Adrenal gland (tissue), 9 donors: ENCODE measurements at regions not wholly inside any gene's neighbourhood (a gene's known extent, or its start where the extent isn't known, plus 50 kb on each side); places are given as distances from the start of the nearest gene placed in this dataset.

ENCODE experiments used
- DNase-seq, 7 donors: peaks; one replicate each; pipeline ENCODE4 v3.0.0-alpha.2; 2019 to 2020
- H3K27ac ChIP-seq, 5 donors: fragments of 200-600 bp; sonication (generic) in 4 of 5; 1 replicate in 3 of 5; 2 replicates in 2 of 5; pipeline versions ENCODE4 v1.5.1 to v1.8.0; 2016 to 2020; ENCODE audit warnings: mild to moderate bottlenecking in 1 of 5
- H3K27me3 ChIP-seq: fragments of 200-600 bp; 2 replicates; pipeline ENCODE4 v1.8.0; 2021
- H3K36me3 ChIP-seq, 2 donors: fragments of 200-600 bp; replicated peaks in 1 of 2; 1 replicate in 1 of 2; 2 replicates in 1 of 2; pipeline versions ENCODE4 v1.5.1 to v1.8.0; 2018 to 2022
- H3K4me1 ChIP-seq, 2 donors: fragments of 200-600 bp; replicated peaks in 1 of 2; 1 replicate in 1 of 2; 2 replicates in 1 of 2; pipeline versions ENCODE4 v1.5.1 to v1.8.0; 2018 to 2021
- H3K4me3 ChIP-seq, 4 donors: fragments of 200-600 bp; sonication (generic) in 3 of 4; one replicate each; pipeline ENCODE4 v1.5.1; 2016 to 2018
- H3K9me3 ChIP-seq, 3 donors: fragments of 200-600 bp; sonication (generic) in 1 of 3; replicated peaks in 1 of 3; 1 replicate in 2 of 3; 2 replicates in 1 of 3; pipeline versions ENCODE4 v1.5.1 to v1.8.0; 2016 to 2021
- POLR2A ChIP-seq, 2 donors: fragments of 450-650 bp; IDR thresholded peaks; one replicate each; pipeline ENCODE4 v1.6.1; 2017; ENCODE audit warnings: antibody characterized with exemption in 2 of 2, mild to moderate bottlenecking in 2 of 2, moderate library complexity in 1 of 2
- WGBS, 4 donors: extraction: QIAGEN DNeasy Blood & Tissue Kit in 2 of 4; methylation state at CpG; one replicate each; pipeline versions ENCODE4 v1.1.5 to v1.1.7; 2013 to 2017; 5-methylcytosine and 5-hydroxymethylcytosine counted together
- intact Hi-C, 2 donors: fragments of 100-400 bp; cut with DNase I; formaldehyde crosslinking; loops; one replicate each; pipeline versions ENCODE4 v1.14.1 to v1.15.0; 2022 to 2023
- TF ChIP-seq, protein P1 (sequence below), 6 experiments: fragments of 450-650 bp in 4 of 6; fragments of 200-600 bp in 2 of 6; sonication (generic) in 1 of 6; IDR thresholded peaks; 1 replicate in 5 of 6; 2 replicates in 1 of 6; pipeline versions ENCODE4 v1.5.1 to v1.8.0; 2016 to 2021; ENCODE audit warnings: antibody characterized with exemption in 6 of 6, mild to moderate bottlenecking in 2 of 6, moderate library complexity in 1 of 6
- donor health status: healthy with polysubstance abuse.
- donor health status: Bipolar disorder and iron deficiency.
- donor health status: DM: yes; HTN: yes; CAD: no.
- donor health status: DM: no; HTN: no; CAD: no.
- donor health status: DM: no; HTN: no; CAD: no.

DNA sequence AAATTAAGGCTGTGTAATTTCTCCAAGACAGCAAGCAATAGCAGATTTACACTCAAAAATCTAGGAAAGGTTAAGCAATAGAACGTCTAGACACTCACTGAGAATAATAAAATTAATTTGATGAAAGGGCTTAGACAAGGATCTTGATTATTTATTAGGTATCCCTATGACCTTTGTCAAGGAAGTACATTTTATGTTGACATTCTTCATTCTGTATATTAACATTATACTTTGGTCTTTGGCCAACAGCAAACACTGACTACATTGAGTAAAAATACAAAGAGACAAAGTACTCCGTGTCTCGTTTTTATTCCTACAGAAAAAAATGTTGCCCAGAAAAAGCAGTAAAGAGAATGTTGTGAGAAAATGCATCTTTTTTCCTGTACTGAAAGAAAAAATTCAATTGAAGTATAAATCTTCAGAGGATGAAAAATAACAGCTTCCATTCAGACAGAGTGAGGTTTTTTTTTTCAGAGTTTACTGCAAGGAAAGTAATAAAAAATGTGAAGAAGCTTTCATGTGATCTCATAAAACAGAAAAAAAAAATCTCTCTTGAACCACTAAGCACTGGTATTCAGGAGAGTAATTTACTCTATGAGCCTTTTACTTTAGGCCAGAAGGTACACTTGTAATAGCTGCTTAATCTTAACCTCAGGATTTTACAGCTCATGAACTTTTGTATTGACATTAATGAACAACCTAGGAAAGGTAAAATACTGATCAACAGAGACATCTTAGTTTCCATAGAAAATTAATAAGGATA is 605.0 kb downstream of the FSCB start:
- Histone ChIP-seq H3K27me3 (no peaks in the 10 kb centered on the region), H3K27ac (no peak overlapping the region), H3K9me3 (no peaks in the 10 kb centered on the region), H3K36me3 (no peaks in the 10 kb centered on the region), H3K4me3 (no peak overlapping the region), H3K4me1 (no peaks in the 10 kb centered on the region)
- TF ChIP-seq POLR2A (IDR thresholded peaks at IDR 0.05): no peak
- TF ChIP-seq, protein P1, sequence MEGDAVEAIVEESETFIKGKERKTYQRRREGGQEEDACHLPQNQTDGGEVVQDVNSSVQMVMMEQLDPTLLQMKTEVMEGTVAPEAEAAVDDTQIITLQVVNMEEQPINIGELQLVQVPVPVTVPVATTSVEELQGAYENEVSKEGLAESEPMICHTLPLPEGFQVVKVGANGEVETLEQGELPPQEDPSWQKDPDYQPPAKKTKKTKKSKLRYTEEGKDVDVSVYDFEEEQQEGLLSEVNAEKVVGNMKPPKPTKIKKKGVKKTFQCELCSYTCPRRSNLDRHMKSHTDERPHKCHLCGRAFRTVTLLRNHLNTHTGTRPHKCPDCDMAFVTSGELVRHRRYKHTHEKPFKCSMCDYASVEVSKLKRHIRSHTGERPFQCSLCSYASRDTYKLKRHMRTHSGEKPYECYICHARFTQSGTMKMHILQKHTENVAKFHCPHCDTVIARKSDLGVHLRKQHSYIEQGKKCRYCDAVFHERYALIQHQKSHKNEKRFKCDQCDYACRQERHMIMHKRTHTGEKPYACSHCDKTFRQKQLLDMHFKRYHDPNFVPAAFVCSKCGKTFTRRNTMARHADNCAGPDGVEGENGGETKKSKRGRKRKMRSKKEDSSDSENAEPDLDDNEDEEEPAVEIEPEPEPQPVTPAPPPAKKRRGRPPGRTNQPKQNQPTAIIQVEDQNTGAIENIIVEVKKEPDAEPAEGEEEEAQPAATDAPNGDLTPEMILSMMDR (IDR thresholded peaks at IDR 0.05): no peak
- DNase-seq: no peak
- intact Hi-C loops: no loop called here
- 27 to 35% (median 33%) methylated on average over 3 of the region's 3 CpGs for WGBS, 4 donors

- no peaks in the 10 kb centered on the region for H3K27me3 ChIP-seq
- H3K36me3 ChIP-seq: no peaks in the 10 kb centered on the region
- intact Hi-C loops: no loop called here
- H3K4me3 ChIP-seq: no peak overlapping the region
- no peaks in the 10 kb centered on the region for H3K9me3 ChIP-seq
- 39 to 43% (median 40%) methylated on average over 2 of the region's 2 CpGs for WGBS, 4 donors
- no peak for DNase-seq
- H3K4me1 ChIP-seq: no peaks in the 10 kb centered on the region
- no peak for TF ChIP-seq POLR2A (IDR thresholded peaks at IDR 0.05)
- TF ChIP-seq, protein P1 (IDR thresholded peaks at IDR 0.05): no peak
- no peak overlapping the region for H3K27ac ChIP-seq
Observed at GRCh38 chr14:43900173-43900655, 606.9 kb downstream of the FSCB start.

GRCh38 chr14:43898687-43899086 is 608.4 kb downstream of the FSCB start:
- no peak for DNase-seq
- TF ChIP-seq, protein P1 (IDR thresholded peaks at IDR 0.05): no peak
- TF ChIP-seq POLR2A (IDR thresholded peaks at IDR 0.05): no peak
- H3K4me3 ChIP-seq: no peak overlapping the region
- no peaks in the 10 kb centered on the region for H3K4me1 ChIP-seq
- H3K36me3 ChIP-seq: no peaks in the 10 kb centered on the region
- 35 to 42% (median 39%) methylated on average over 2 of the region's 2 CpGs for WGBS, 4 donors
- H3K27me3 ChIP-seq: no peaks in the 10 kb centered on the region
- H3K9me3 ChIP-seq: no peaks in the 10 kb centered on the region
- intact Hi-C loops: no loop called here
- H3K27ac ChIP-seq: no peak overlapping the region

GRCh38 chr14:43896044-43896443 is 611.0 kb downstream of the FSCB start:
- Histone ChIP-seq H3K9me3 (no peaks in the 10 kb centered on the region), H3K27ac (no peak overlapping the region), H3K27me3 (no peaks in the 10 kb centered on the region), H3K4me1 (no peaks in the 10 kb centered on the region), H3K36me3 (no peaks in the 10 kb centered on the region), H3K4me3 (no peak overlapping the region)
- intact Hi-C loops: no loop called here
- 56 to 65% (median 63%) methylated on average over 2 of the region's 2 CpGs for WGBS, 4 donors
- DNase-seq: no peak
- TF ChIP-seq POLR2A (IDR thresholded peaks at IDR 0.05): no peak
- TF ChIP-seq, protein P1 (IDR thresholded peaks at IDR 0.05): no peak
